Endodermal cell (in vitro differentiated cells): ENCODE measurements at regions not wholly inside any gene's neighbourhood (a gene's known extent, or its start where the extent isn't known, plus 50 kb on each side); places are given as distances from the start of the nearest gene placed in this dataset.

ENCODE experiments used
- DNase-seq: peaks from one replicate; pipeline ENCODE4 v3.0.0-alpha.2; 2017
- H3K27ac ChIP-seq: 2 replicates; pipeline ENCODE4 v1.5.1; 2013; ENCODE audit warnings: mild to moderate bottlenecking, low read depth, low read length, moderate library complexity
- H3K27me3 ChIP-seq: 2 replicates; pipeline ENCODE4 v1.6.1; 2013; ENCODE audit warnings: mild to moderate bottlenecking, low read length, moderate library complexity; ENCODE audit not compliant: insufficient read depth, control insufficient read depth, poor library complexity, severe bottlenecking
- H3K36me3 ChIP-seq: 2 replicates; pipeline ENCODE4 v1.7.0; 2013; ENCODE audit warnings: mild to moderate bottlenecking, low read length, moderate library complexity; ENCODE audit not compliant: control insufficient read depth, insufficient read depth
- H3K4me1 ChIP-seq: one replicate; pipeline ENCODE4 v1.7.0; 2013; ENCODE audit warnings: low read length; ENCODE audit not compliant: control insufficient read depth, insufficient read depth
- H3K4me3 ChIP-seq: 2 replicates; pipeline ENCODE4 v1.5.1; 2013; ENCODE audit warnings: mild to moderate bottlenecking, low read length, moderate library complexity
- H3K9ac ChIP-seq: 2 replicates; pipeline ENCODE4 v1.6.1; 2013; ENCODE audit warnings: mild to moderate bottlenecking, low read length, moderate library complexity; ENCODE audit not compliant: poor library complexity, severe bottlenecking; ENCODE audit errors: extremely low read depth
- H3K9me3 ChIP-seq: 2 replicates; pipeline ENCODE4 v1.6.1; 2013; ENCODE audit warnings: mild to moderate bottlenecking, low read length, moderate library complexity; ENCODE audit not compliant: control insufficient read depth
- H3K27ac Mint-ChIP-seq: 2 replicates; pipeline ENCODE4 v1.8.0; 2020; ENCODE audit warnings: mixed read lengths
- H3K27me3 Mint-ChIP-seq: 2 replicates; pipeline ENCODE4 v1.8.0; 2021; ENCODE audit warnings: mild to moderate bottlenecking, mixed read lengths; ENCODE audit not compliant: insufficient read depth
- H3K36me3 Mint-ChIP-seq: 2 replicates; pipeline ENCODE4 v1.8.0; 2020; ENCODE audit warnings: low read depth, mixed read lengths
- H3K4me1 Mint-ChIP-seq: 2 replicates; pipeline ENCODE4 v1.8.0; 2020; ENCODE audit warnings: mixed read lengths
- H3K4me3 Mint-ChIP-seq: 2 replicates; pipeline ENCODE4 v1.8.0; 2020; ENCODE audit warnings: mild to moderate bottlenecking, moderate library complexity, mixed read lengths
- H3K9me3 Mint-ChIP-seq: 2 replicates; pipeline ENCODE4 v1.8.0; 2020; ENCODE audit warnings: mild to moderate bottlenecking, mixed read lengths
- WGBS, 2 experiments: methylation state at CpG; one replicate each; pipeline versions ENCODE4 v1.1.5 to v1.1.7; 2013; ENCODE audit warnings: missing lambda C conversion rate in 2 of 2, mixed read lengths in 1 of 2; ENCODE audit not compliant: insufficient coverage in 1 of 2, insufficient read length in 1 of 2; 5-methylcytosine and 5-hydroxymethylcytosine counted together
- TF ChIP-seq, protein P1 (sequence below): fragments of 200-600 bp; sonication (generic); conservative IDR thresholded peaks from 2 replicates; pipeline ENCODE4 v1.5.0; 2021; ENCODE audit warnings: antibody characterized with exemption, mild to moderate bottlenecking

DNA sequence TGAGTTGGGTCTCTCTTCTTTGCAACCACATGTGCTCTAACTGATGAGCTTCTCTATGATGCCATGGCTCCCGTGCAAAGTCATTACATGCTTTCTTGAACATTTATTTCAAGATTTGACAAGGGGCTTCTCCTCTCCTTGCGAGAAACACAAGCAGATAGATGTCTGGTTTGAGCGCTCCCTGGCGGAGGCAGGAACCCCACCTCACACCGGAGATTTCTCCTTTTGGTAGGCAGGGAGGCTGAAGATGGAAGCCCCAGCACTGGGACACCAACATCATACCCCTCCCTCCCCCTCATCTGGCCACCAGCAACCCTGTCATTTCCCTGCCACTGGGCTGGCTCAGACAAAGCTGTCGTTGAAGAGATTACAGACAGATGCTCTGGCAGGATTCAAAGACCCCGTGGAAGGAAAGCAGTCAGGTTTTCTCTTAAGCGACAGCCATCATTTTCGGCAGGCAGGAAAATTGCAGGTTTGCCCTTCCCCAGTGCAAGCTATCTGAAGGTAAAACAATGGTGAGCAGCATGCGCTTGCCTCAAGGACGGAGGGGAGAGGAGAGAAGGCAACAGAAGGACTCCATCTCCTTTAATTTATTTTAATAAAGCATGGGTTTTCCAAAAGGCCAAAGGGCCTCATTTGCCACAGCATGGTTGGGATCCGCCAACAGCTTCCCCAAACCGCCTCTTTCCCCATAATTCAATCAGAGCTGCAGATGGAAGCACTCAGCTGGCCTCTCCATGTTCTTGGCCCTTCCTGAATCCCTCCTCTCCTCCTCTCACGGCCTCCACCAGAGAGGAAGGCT, 344.1 kb upstream of the TSHZ3 start:
- Mint-ChIP-seq H3K36me3 (no peaks in the 10 kb centered on the region), H3K4me3 (no peak overlapping the region), H3K9me3 (no peaks in the 10 kb centered on the region), H3K27me3 (no peaks in the 10 kb centered on the region), H3K4me1 (no peaks in the 10 kb centered on the region), H3K27ac (no peak overlapping the region)
- DNase-seq, result peak; percentile 69
- TF ChIP-seq, protein P1, sequence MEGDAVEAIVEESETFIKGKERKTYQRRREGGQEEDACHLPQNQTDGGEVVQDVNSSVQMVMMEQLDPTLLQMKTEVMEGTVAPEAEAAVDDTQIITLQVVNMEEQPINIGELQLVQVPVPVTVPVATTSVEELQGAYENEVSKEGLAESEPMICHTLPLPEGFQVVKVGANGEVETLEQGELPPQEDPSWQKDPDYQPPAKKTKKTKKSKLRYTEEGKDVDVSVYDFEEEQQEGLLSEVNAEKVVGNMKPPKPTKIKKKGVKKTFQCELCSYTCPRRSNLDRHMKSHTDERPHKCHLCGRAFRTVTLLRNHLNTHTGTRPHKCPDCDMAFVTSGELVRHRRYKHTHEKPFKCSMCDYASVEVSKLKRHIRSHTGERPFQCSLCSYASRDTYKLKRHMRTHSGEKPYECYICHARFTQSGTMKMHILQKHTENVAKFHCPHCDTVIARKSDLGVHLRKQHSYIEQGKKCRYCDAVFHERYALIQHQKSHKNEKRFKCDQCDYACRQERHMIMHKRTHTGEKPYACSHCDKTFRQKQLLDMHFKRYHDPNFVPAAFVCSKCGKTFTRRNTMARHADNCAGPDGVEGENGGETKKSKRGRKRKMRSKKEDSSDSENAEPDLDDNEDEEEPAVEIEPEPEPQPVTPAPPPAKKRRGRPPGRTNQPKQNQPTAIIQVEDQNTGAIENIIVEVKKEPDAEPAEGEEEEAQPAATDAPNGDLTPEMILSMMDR, result peak; percentile 27
- 93 to 94% methylated on average over 10 to 14 of the region's 14 CpGs for WGBS, 2 experiments
- Histone ChIP-seq H3K27ac (no peak overlapping the region), H3K9ac (no peak overlapping the region), H3K4me1 (no peaks in the 10 kb centered on the region), H3K36me3 (no peaks in the 10 kb centered on the region), H3K9me3 (no peaks in the 10 kb centered on the region), H3K4me3 (no peak overlapping the region), H3K27me3 (no peaks in the 10 kb centered on the region)

DNA sequence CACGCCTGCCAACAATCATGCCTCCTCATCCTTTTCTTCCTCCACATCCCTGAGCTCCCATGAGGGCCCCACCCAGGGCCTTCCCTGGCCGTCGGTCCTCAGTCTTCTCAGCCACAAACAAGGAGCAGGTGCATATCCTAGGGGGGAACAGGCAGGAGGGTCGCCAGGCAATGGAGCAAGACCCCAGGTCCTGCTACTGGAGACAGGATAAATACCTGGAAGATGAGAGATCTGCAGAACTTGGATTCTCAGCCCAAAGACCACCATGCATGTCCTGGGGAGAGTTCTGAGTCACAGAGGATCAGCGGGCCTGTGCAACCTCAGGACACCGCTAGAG, 344.7 kb upstream of the TSHZ3 start:
- H3K27me3 Mint-ChIP-seq, result no peaks in the 10 kb centered on the region
- DNase-seq, result no peak
- no peak overlapping the region for H3K27ac ChIP-seq
- 90 to 100% methylated on average over 1 to 6 of the region's 6 CpGs for WGBS, 2 experiments
- no peaks in the 10 kb centered on the region for H3K9me3 ChIP-seq
- H3K9ac ChIP-seq, result no peak overlapping the region
- H3K4me1 ChIP-seq, result no peaks in the 10 kb centered on the region
- no peak overlapping the region for H3K4me3 ChIP-seq
- H3K36me3 Mint-ChIP-seq, result no peaks in the 10 kb centered on the region
- no peaks in the 10 kb centered on the region for H3K27me3 ChIP-seq
- TF ChIP-seq, protein P1, result no peak
- no peaks in the 10 kb centered on the region for H3K36me3 ChIP-seq
- no peaks in the 10 kb centered on the region for H3K9me3 Mint-ChIP-seq
- H3K27ac Mint-ChIP-seq, result no peak overlapping the region
- H3K4me3 Mint-ChIP-seq, result no peak overlapping the region
- H3K4me1 Mint-ChIP-seq, result no peaks in the 10 kb centered on the region

DNA sequence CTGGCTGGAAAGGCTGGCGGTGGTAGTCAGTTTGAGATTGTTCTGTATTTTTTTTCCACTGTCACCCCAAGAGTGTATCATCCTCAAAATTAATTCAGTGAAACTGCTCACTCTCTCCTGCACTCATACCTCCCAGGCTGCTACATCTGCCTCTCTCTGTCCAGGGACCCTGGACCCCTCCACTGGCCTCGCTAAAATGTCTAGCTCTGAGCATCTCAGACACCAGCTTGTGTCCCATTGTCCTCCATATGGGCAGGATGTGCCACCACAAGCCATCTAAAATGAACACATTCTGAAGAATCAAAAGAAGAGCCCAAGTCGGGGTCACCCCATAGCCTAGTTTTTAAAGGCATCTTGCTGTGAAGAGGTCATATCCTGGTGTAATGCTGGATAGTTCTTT, 345.5 kb upstream of the TSHZ3 start:
- H3K27ac Mint-ChIP-seq, result no peak overlapping the region
- TF ChIP-seq, protein P1, result no peak
- no peak overlapping the region for H3K4me3 ChIP-seq
- no peak overlapping the region for H3K9ac ChIP-seq
- no peaks in the 10 kb centered on the region for H3K27me3 Mint-ChIP-seq
- no peaks in the 10 kb centered on the region for H3K36me3 ChIP-seq
- no peaks in the 10 kb centered on the region for H3K9me3 ChIP-seq
- no peaks in the 10 kb centered on the region for H3K4me1 ChIP-seq
- WGBS, 2 experiments, result 93 to 100% methylated on average over 1 to 2 of the region's 3 CpGs
- no peaks in the 10 kb centered on the region for H3K4me1 Mint-ChIP-seq
- no peak overlapping the region for H3K4me3 Mint-ChIP-seq
- H3K36me3 Mint-ChIP-seq, result no peaks in the 10 kb centered on the region
- no peak for DNase-seq
- no peaks in the 10 kb centered on the region for H3K27me3 ChIP-seq
- H3K27ac ChIP-seq, result no peak overlapping the region
- H3K9me3 Mint-ChIP-seq, result no peaks in the 10 kb centered on the region
